PC-9 (cell line): ENCODE measurements at regions not wholly inside any gene's neighbourhood (a gene's known extent, or its start where the extent isn't known, plus 50 kb on each side); places are given as distances from the start of the nearest gene placed in this dataset.

Experiments
- CTCF ChIP-seq: fragments of 200-600 bp; sonication (generic); conservative IDR thresholded peaks from 2 replicates; pipeline ENCODE4 v1.6.1; 2017; ENCODE audit warnings: mixed run types, antibody characterized with exemption, mild to moderate bottlenecking, moderate library complexity
- EZH2 ChIP-seq: fragments of 200-600 bp; sonication (generic); IDR thresholded peaks from 2 replicates; pipeline ENCODE4 v1.8.0; 2017; ENCODE audit warnings: antibody characterized with exemption, low read depth

GRCh38 chr10:89845541-89846280, 144.3 kb downstream of the KIF20B start:
- TF ChIP-seq CTCF (no peak), EZH2 (no peak)
